AG04449 (cell line): ENCODE measurements at regions not wholly inside any gene's neighbourhood (a gene's known extent, or its start where the extent isn't known, plus 50 kb on each side); places are given as distances from the start of the nearest gene placed in this dataset.

Experiments
- CTCF ChIA-PET: fragments of 350-600 bp; formaldehyde crosslinking; extraction: SDS; loops from one replicate; lab custom pipeline; 2021; ENCODE audit warnings: antibody characterized with exemption; lab: Yijun Ruan, JAX
- POLR2A ChIA-PET: fragments of 400-600, 350-600 bp; formaldehyde crosslinking; extraction: SDS; loops from one replicate; lab custom pipeline; 2020; ENCODE audit warnings: antibody characterized with exemption, inconsistent platforms; lab: Yijun Ruan, JAX
- DNase-seq: peaks from one replicate; pipeline ENCODE4 v3.0.0-alpha.2; 2010; ENCODE audit warnings: low read depth, low spot score
- H3K4me3 ChIP-seq: 2 replicates; pipeline ENCODE4 v1.5.1; 2011; ENCODE audit warnings: low read depth, mild to moderate bottlenecking, control low read depth, low read length
- TF ChIP-seq, protein P1 (sequence below): IDR thresholded peaks from one replicate; pipeline ENCODE4 v1.5.1; 2011; ENCODE audit warnings: mild to moderate bottlenecking, moderate library complexity, low read length, control low read depth, inconsistent platforms; ENCODE audit not compliant: insufficient read depth; ENCODE audit errors: missing control alignments

DNA sequence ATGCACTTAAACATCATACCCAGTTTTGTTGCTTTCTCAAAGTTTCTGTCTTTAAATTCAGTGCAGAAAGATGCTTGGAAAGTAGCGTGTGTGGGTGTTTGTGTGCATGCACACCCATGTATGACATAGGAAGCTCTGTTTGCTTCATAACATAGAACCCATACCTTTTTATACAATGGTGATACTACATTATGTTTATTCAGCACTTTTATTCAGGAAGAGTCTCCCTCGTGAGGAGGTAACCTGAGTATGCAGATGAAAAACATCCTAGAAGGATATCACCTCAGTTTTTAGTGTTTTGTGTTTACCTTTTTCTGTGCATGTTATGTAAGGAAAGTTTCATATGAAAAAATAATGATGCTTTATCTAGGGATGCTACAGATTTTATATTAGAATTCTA, 111.2 kb downstream of the SST start:
- no peak overlapping the region for H3K4me3 ChIP-seq
- no peak for DNase-seq
- ChIA-PET CTCF (no interaction called here), POLR2A (no interaction called here)
- TF ChIP-seq, protein P1, sequence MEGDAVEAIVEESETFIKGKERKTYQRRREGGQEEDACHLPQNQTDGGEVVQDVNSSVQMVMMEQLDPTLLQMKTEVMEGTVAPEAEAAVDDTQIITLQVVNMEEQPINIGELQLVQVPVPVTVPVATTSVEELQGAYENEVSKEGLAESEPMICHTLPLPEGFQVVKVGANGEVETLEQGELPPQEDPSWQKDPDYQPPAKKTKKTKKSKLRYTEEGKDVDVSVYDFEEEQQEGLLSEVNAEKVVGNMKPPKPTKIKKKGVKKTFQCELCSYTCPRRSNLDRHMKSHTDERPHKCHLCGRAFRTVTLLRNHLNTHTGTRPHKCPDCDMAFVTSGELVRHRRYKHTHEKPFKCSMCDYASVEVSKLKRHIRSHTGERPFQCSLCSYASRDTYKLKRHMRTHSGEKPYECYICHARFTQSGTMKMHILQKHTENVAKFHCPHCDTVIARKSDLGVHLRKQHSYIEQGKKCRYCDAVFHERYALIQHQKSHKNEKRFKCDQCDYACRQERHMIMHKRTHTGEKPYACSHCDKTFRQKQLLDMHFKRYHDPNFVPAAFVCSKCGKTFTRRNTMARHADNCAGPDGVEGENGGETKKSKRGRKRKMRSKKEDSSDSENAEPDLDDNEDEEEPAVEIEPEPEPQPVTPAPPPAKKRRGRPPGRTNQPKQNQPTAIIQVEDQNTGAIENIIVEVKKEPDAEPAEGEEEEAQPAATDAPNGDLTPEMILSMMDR: no peak

GRCh38 chr3:187551416-187551815, 118.8 kb downstream of the SST start:
- TF ChIP-seq, protein P1: no peak
- peak; percentile 26 for DNase-seq
- ChIA-PET CTCF (no interaction called here), POLR2A (interaction anchor here (1.4 kb wide), 1 partner anchor 16 kb away, joined by 6 read pairs; no protein-coding TSS in a partner anchor)
- no peak overlapping the region for H3K4me3 ChIP-seq

DNA sequence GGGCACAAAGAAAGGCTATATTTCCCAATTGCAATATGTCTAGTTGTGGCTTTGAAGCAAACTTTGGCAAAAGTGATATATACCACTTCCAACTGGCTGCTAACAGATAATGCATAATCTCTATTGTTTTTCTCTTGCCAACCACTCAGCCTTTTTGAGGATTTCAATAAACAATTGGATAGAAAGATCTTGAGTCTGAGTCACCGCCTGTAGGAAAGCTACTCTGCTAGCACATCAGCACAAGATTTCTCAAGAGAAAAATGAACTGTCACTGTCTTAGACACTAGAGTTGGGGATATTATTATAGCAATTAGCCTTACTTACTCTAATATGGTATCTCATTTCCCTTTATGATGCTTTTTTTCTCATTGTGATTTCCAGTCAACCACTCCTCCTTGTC, 119.7 kb downstream of the SST start:
- POLR2A ChIA-PET: interaction anchor here (1.4 kb wide), 1 partner anchor 17 kb away, joined by 6 read pairs; no protein-coding TSS in a partner anchor
- TF ChIP-seq, protein P1: no peak
- CTCF ChIA-PET: no interaction called here
- no peak for DNase-seq
- no peak overlapping the region for H3K4me3 ChIP-seq

DNA sequence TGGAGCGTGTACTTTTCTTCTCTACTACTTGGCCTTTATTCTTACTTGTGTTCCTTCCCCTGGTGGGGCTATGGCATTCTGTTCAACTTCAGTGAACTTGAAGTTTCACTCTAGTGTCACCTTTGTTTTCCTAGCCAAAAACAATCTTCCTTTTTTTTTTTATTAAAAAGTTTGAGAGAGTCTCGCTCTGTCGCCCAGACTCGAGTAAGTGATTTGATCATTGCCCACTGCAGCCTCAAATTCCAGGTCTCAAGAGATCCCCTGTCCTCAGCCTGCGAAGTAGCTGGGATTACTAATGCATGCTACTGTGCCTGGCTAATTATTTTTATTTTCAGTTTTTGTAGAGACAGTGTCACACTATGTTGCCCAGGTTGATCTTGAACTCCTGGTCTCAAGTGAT, 124.8 kb downstream of the SST start:
- H3K4me3 ChIP-seq: no peak overlapping the region
- ChIA-PET POLR2A (no interaction called here), CTCF (no interaction called here)
- no peak for DNase-seq
- TF ChIP-seq, protein P1: no peak

DNA sequence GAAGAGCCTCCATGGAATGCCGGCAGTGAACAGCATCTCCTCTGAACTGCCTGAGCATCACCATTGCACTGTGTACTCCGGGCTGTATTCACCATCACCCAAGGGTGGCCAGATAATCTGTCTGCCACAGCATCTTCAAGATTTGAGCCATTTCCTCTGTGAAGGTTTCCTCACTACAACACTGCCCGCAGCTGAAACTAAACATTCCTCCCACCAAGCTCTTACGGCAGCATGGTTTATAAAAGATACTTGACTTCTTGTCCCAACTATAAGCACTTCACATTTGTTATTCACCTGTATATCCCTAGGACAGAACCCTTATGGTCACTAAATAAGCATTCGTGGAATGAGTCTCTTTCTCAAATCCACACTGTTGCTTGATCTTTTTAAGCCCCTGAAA, 125.9 kb downstream of the SST start:
- ChIA-PET POLR2A (no interaction called here), CTCF (no interaction called here)
- TF ChIP-seq, protein P1: no peak
- DNase-seq: no peak
- H3K4me3 ChIP-seq: no peak overlapping the region

DNA sequence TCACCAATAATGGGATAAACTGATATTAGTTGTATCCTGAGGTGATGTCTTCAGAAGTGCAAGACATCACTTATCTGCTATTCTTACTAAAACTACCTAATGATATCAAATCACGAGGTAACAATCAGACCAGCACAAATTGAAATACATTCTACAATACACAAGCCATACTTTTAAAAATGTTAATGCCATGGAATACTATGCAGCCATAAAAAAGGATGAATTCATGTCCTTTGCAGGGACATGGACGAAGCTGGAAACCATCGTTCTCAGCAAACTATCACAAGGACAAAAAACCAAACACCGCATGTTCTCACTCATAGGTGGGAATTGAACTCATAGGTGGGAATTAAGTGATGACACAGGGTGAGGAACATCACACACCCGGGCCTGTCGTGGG, 129.3 kb downstream of the SST start:
- no peak for DNase-seq
- POLR2A ChIA-PET: no interaction called here
- no peak overlapping the region for H3K4me3 ChIP-seq
- TF ChIP-seq, protein P1: no peak
- CTCF ChIA-PET: no interaction called here

GRCh38 chr3:187536185-187536584, 134.0 kb downstream of the SST start:
- TF ChIP-seq, protein P1: no peak
- no peak for DNase-seq
- no peak overlapping the region for H3K4me3 ChIP-seq
- ChIA-PET CTCF (no interaction called here), POLR2A (no interaction called here)
